ENCODE measurements at regions not wholly inside any gene's neighbourhood (a gene's known extent, or its start where the extent isn't known, plus 50 kb on each side); places are given as distances from the start of the nearest gene placed in this dataset.

DNA sequence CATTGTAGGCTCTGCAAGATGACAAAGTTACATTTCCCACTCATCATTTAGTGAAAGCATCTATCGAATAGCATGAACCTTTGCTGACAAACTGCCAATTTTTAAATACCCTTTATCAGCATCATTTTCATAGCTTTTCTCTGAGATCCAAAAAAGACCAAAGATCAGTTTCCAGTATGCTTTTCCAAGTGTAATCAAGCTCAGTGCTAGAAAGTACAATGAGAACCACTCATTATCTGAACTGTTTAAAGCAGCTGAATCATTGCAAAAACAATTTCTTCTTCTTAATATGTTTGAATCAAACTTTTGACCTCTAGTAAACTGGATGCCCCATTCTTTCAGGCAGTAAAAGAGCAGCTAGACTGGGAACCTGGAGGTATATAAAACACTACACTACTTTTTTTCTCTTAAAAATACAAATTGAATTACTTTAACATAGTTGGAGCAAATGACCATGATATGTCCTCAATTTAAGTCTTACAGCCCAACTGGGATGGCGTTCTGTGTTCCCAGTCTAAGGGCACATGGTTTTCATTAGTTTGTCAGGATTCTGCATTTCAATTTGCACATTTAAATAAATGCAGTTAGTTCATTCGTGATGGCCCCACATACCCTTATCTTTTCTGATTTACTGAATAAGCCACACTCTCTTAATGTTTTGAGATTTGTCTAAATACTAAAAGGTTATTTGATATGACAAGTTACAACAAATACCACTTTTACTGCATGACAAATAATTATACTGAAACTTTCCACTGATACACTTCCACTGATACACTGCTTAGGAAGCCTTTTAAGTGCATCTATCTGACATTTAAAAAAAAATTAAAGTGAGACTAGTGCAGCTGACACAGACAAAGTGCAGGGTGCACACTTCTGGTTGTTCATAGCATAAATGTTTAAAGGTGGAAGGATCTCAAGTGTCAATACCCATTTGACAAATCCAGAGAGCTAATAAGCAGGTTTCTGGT, 146.0 kb upstream of the FRMD4B start:
- DNase-seq = no peak

DNA sequence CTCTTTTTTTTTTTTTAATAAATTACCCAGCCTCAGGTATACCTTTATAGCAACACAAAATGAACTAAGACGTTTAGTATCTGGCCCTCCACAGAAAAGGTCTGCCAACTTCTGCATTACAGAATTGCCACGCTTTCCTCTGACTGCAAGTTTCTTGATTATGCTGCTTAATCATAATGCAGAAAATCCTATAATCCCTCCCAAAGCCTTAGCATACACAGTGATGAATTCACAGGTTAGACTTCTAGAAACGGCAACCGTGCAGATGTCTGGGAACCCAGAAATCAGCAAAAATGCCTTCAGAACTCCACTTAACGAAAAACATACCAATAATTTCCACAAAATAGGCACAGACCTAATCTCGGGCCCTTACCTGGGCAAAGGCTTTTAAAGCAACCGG, 144.7 kb upstream of the FRMD4B start:
- no peak for DNase-seq

DNA sequence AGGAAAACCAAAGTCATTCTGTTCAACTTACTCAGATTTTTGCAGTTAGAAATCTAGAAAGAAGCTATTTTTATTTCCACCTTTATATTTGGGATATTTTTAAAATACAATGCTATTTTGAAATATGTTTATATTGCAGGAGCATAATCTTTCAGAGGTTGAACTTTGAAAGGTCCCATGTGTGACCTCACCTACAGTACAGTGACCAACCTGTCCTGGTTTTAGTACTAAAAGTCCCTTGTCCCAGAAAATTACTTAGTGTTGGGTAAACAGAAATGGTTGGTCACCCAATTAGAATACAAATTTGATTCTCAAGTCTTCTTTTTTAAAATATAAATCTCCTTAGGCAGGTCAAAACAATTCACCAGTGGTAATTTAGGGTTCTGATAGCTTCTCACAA, 141.6 kb upstream of the FRMD4B start:
- no peak for DNase-seq

DNA sequence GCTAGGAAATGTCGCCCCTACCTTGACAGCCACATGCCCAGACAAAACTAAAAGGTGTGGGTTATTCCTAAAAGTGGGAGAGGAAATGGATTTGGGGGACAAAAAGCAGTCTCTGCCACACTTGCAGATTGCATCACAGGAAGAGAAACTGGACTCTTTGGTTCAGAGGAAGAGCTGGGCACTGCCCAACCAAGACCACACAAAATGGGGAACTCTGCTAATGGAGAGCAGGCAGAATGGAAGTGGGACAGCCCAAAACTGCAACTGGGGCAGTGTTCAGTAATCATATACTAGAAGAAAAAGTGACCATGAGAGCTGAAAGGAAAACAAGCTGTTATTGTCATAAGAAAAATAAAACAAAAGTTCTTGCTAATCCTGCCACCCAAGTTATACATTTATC, 138.9 kb upstream of the FRMD4B start:
- no peak for DNase-seq

DNA sequence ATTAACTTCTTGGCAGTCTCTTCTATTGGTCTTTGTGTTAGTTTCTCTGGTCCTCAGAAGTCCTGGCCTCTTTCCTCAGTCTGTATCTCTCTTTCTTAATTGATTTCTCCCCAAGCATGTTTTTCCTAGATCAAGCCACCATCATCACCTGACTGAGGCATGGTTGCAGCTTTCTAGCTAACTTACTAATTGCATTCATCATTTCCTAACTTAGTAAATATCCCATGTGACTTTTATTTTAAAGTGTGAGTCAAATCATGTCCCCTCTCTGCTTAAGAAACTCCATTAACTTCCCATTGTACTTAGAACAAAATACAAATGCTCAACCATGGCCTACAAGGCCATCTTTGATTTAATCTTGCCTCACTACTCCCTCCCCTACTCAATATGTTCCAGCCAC, 135.4 kb upstream of the FRMD4B start:
- no peak for DNase-seq

DNA sequence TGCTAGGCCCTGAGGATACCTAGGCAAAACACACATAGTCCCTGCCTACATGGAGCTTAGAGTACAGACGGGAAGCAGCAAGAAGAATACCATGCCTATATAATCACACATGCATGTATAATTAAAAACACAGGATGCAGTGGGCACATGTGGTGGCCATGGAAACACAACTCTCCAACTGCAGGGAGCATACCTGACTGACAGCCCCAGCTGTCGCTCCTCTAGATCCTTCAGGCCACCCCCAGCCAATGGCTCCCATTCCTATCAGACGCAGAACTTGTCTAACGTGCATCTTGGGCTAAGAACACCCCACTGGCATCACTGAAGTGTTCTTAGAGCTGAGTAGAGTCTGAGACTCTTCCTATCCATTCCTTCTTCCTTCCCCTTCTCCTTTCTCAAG, 125.5 kb upstream of the FRMD4B start:
- DNase-seq = no peak

DNA sequence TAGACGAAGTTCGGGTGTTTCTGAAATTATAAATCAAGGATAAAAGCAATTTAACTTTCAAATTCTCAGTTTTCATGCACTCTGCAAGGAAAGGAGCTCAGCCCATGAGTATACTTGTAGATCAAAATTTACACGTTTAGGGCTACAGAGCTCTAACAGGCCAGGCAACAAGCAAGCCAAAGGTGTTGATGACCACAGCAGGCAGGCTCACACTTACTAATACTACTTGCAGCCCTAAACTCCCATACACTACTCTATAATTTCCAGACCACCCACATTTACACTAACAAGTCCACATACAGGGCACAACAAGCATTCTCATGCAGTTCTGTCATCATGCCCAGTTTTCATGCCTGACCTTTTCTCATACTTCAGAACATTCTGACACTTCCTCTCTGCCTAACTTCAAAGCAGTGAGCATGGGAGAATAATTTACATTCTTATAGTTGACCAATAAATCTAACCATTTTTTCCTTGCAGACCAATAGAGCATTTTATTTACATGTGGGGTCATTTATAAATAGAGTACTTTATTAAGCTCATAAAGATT, 124.7 kb upstream of the FRMD4B start:
- DNase-seq = no peak

DNA sequence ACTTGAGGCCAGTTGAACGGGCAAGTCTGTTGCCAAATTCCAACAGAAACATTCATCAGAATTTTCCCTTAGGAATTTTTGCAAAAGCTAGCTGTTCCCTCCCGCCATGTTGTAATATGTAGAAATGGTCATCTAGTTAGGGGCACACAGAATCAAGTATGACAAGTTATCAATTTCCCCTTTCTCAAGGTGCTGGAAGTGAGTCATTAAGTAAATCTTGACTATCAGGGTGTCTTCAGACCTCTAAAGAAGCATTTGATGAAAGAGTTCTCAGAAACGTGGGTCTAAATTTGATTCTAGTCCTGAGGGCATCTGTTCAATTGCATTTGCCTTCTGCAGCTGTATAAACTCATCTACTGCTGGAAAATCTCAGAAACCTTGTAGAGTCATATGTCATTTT, 123.4 kb upstream of the FRMD4B start:
- no peak for DNase-seq

DNA sequence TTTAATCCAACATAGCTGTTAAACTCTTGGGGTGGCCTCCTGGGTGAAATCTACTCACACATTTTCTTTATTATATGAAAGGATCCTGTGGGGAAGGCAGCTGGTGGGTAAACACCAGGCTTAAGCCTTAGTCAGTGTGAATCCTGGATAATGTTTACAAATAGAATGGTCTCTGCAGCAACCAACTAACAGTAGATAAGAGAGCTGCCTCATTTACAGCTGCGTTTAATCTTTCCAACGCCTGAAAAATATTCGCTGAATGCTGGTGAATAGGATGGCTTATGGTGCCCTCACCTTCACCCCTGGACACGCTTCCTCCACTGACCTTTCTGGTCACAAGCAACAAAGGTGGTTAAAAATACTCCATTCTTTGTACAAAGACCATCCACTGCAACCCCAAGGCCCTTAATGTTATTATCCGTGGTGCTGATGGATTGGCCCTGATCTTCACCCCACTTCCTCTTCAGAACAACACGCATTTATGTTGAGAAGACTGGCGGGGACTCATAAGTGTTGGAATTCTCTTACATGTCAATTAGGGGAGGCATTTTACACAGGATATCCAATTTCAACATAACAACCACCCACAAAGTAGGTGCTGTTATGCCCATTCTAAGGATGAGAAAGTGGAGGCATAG, 120.0 kb upstream of the FRMD4B start:
- no peak for DNase-seq

DNA sequence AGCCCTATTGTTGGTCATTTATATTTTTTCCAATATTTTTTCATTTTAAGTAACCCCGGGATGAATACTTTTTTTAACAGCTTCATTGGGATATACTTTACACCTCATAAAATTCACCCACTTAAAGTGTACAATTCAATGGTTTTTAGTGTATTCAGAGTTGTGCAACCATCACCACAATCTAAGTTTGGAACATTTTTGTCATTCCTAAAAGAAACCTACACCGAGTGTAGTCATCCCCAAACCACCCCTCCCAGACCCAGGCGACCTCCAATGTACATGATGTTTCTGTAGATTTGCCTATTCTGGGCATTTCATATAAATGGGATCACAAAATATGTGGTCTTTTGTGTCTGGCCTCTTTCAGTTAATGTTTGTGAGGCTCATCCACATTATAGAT, 118.3 kb upstream of the FRMD4B start:
- DNase-seq = no peak

DNA sequence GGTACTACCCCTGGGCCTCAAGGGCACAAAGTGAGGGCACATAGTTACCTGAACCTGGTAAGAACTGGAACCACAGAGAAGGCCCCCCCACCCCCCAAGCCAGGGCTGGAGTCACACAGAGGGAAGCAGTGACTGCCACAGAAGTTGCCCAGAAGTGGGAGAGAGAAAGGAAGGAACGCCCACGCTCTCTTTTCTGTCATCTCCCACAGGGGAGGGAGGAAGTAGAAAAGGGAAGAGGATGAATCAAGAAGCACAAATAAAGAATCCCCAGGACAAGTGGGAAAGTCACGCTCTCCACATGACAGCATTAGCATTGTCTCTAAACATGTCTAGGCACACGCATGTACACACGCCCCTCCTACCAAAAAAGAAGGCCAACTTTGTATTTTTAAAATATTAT, 114.7 kb upstream of the FRMD4B start:
- DNase-seq = no peak

DNA sequence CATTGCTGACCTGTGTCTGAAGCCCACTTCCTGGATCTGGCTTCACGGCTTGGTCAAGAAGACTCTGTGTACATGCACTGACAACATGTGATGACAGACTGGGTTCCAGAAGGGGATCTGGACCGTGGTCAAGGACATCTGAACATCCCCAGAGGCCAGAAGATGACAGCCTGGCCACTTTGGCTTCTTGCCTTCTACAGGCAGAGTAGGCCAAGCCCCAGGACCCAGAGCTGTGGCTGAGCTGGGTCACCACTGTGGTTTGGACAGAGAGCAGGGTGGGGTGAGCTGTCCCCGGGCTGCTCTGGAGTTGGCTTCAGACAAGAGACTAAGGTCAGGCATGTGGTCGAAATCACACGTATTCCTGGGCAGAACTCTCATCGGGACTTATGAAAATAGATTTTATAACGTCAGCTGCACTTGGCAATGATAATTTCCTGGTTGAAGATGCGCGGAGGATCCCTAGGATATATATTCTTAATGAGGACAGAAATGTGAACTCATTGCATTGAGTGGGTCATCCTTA, 114.1 kb upstream of the FRMD4B start:
- DNase-seq = peak; percentile 78

DNA sequence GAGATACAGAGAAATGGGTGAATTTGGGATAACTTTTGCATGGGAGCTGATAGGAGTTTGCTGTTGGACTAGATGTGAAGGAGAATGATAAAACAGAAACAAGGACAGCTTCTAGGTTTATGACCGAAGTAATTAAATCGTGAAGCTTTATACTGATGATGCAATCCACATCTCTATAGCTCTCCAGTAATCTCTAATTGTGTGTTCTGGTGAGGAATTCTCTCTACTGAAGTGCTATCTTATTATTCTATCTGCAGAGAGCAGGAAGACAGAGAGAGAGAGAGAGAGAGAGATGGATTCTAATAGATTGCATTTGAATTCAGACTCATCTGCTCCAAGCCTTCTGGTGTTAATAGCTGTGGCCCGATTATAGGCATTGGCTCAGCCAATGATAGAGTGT, 113.5 kb upstream of the FRMD4B start:
- DNase-seq = no peak

DNA sequence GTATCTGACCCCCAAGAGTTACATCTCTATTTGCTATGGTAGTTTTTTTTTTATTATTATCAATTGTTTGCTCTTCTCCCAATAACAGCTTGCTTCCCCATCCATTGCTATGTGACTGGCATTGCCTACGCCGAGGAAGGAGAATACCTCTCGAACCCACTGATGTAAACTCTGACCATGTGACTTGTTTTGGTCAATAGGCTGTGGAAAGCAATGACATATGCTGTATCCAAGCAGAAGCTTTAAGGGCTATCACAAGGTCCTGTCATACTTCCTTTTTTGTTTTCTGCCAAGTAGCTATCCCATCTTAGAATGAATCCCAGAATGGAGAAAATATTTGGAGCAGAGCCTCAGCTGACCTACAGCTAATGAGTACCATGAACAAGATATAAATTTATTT, 111.0 kb upstream of the FRMD4B start:
- DNase-seq = no peak

DNA sequence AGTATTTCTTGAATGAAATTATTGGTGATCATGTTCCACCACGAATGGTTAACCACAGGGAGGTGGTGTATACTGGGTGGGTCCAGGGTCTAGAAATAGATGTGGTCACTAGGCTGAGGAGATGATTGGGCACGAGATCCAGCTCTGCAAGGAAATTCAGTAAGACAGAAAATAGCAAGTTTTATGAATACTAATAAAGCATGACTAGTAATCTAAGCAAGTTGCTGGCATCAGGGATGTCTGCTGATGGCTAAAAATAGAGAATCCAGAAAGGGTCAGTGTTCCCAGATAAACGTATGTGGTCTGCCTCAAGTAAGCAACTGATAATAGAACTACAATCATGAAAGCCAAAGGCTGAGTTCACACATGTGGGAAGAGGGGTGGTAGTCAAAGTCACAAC, 108.3 kb upstream of the FRMD4B start:
- peak; percentile 46 for DNase-seq

DNA sequence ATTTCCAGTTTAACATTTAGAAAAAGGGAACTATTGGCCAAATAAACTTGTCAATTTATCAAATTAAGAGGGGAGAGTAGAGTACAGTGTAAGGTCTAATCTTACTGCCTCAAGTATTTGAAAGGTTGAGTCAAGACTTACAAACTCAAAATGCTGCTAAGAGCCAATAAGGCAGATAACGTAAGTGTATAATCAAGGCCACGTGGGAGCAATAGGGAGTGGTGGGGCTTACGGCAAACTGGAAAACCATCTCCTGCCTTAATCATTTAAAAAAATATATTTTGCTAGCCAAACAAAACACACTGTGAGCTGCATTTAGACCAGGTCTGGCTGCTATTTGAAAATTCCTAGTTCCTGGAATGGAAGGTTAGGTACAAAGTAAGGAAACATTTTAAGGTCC, 107.3 kb upstream of the FRMD4B start:
- DNase-seq = no peak

DNA sequence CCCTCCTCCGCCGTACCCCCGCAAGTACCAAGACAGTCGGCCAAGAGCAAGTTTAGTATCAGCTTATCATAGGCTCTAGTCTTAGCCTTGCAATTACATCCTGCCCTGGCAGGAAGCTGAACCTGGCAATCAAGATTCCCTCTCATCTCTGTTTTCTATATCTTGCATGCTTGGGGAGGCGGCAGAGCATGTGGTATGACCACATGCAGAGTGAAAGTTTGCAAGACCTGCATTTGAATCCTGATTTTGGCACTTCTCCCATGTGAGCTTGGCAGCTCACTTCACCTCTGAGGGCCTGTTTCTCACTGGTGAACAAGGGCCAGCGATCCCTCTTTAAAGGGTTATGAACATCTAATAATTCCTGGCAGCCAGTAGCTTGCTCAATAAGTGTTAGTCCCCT, 106.1 kb upstream of the FRMD4B start:
- no peak for DNase-seq

DNA sequence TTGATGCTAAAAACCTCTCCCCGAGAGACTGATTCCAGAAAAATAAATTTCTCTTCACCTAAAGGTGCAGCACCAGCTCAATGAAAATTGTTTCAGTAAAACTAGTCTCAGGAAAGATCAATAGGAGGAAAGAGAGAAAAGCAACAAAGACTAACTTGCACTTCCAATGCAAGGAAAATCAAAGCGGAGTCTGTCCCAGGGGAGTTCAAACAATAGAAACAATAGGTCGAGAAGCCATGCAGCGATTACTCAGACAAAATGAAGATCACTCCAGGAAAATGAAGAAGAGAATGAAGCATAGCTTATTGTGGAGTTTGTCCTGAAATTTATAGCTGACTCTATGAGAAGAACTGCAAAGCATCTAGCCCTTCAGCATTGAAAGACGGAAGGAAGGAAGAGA, 105.1 kb upstream of the FRMD4B start:
- DNase-seq = no peak

DNA sequence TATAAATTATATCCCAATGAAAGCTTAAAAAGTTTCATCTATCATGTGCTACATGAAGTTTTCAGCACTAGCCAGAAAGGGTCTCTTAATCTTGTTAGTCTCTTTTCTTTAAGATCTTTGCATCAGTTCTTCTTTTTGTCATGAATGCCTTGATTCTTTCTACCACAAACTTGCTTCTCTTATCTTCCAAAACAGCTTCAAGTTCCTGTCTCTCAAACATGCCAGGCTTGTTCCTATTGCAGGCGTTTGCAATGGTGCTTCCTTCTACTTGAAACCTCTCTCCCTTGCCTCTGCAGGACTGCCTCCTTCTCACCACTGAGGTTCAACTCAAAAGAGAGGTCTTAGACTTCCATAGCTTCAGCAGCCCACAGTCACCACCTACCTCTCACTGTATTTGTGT, 104.3 kb upstream of the FRMD4B start:
- no peak for DNase-seq

DNA sequence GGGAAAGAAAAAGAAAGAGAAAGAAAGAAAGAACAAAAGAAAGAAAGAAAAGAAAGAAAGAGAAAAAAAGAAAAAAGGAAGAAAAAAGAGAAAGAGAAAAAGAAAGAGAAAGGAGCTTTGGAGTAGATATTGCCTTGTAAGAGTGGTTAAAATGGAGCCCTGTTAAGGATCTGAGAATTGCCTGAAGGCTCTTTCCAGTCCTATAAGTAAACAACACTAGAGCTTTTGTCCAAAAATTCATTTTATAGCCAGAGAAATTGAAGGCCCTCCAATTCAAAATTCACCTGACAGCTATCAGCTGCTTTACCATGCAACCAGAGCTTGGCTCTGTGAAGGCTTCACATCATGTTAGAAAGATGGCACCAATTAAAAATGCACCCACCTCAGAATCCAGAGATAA, 102.1 kb upstream of the FRMD4B start:
- DNase-seq = no peak

DNA sequence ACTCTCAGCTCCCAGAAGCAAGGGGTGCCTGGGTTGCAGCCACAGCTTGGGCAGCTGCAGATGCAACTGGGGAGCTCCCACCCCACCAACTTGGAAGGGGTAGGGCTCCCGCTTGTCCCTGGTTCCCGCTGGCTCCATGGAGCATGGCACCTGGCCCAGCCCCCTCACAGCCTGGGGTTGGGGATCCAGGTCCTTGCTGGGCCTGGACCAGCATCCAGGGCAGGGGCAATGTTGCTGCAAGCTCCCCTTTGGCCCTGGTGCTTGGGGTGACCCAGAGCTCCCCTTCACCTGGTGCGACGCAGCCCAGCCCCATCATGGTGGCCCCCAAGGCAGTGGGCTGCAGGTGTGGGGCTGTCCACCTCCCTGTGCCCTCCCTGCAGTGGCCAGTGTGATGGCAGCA, 99.6 kb upstream of the FRMD4B start:
- DNase-seq = no peak

DNA sequence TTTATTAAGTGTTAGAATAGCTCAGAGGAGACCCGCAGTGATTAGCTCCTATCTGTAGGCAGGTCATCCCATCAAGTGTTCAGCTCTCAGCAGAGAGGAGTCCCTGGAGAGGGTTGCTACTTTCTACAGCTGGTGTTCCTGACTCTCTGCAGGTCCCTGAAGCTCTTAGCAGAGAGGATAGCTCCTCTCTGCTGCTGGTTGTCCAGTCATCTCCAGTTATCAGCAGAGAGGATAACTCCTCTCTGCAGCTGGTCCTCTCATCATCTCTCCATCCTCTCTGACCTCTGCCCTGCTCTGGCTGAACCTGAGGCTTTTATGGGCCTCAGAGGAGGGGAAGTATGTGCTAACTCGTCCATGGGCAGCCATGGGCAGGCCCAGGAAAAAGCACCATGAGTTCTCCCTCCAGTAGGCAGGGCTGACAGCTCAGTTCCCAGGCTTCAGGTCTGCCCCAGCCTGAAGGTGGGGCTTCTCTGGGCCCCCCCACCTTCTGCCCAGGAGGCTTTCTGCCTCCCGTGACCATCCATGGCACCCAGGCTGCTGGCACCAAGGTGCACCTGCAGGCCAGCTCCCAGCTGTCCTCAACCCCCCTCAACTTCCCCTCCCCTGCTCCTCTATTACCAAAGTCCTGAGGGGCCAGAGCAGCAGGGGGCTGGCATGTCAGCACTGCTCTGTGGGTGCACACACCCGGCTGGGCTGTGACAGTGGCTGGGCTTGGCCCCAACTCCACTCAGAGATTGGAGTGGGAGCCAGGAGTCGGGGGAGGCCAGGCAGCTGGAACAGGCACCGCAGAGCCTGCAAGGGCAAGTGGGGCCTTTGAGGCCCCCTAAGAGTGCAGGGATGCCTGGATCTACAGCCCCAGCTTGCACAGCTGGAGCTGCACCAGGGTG, 98.9 kb upstream of the FRMD4B start:
- DNase-seq = no peak

DNA sequence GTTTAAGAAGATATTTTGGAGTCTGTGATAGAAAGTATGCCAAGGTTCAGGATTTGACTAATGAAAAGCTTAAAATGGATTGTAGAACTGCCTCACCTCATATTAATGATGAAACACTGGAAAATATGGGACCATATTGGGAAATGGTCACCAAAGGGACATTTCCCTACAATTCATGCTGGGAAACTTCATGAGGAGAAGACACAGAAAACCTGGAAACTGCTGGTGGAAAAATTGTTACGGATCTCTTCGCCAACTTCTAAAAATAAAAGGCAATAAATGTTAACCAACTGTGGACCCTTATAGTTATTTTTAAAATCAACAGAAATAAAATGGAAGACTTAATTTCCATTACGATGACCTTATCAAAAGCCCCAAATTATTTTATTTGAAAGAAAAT, 97.6 kb upstream of the FRMD4B start:
- no peak for DNase-seq

Measured in femur (tissue), 1 donor.